HG03457 (cell line): ENCODE measurements at regions not wholly inside any gene's neighbourhood (a gene's known extent, or its start where the extent isn't known, plus 50 kb on each side); places are given as distances from the start of the nearest gene placed in this dataset.

Source experiments
- ATAC-seq: cut with Tn5 transposase; IDR thresholded peaks from one replicate; pipeline ENCODE4 v1.9.1; 2021; ENCODE audit warnings: moderate number of reproducible peaks; ENCODE audit not compliant: unreplicated experiment

DNA sequence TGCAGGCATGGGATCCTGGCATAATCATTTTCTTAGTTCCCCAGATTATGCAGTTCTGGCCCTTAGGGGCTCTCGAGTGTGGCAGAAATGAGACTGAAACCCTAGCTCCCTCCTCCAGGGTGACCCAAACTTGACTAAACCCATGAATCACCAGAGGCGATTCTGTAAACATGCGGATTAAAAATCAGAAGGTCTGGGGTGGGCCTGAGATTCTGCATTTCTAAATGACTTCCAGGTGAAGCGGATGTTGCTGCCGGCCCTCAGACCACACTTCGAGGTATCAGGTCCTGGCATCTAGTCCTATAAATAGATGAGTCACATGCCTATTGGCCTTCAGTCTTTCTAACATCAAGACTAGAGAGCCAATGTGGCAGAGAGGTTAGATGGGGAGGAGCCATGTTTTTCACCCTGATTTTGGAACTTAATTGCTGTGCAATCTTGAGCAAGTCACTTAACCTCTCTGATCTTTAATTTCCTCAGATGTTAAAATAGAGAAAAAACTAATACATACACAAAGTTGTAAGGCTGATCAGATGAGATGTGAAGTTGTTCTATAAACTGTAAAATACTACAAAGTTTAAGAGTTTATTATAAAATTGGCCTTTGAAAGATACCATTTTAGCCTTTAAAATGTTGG, 431.2 kb downstream of the FOXO1 start:
- no peak for ATAC-seq

DNA sequence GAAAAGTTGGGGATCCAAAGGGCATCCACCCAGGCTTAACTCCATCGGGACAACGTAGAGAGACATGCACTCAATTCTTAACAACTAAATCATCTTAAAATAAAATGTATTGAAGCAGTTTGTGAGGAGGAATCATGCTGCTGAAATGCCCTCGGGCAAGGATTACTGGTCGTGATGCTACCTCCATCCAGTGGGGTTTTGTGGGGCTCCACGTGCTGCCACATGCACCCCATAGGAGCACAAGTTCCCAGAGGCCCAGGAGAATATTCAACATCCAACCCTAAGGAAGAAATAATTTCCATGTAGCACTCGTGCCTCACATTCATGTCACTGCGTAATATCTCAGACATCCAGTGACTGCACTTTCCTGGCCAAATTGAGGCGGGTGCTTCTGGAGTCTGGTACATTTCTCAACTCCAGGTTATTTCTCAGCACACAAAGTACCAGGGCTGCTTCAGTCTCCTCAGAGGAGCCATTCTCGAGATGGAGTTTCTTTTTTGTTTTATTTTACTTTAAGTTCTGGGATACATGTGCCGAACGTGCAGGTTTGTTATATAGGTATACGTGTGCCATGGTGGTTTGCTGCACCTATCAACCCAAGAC, 429.8 kb downstream of the FOXO1 start:
- ATAC-seq, result no peak

DNA sequence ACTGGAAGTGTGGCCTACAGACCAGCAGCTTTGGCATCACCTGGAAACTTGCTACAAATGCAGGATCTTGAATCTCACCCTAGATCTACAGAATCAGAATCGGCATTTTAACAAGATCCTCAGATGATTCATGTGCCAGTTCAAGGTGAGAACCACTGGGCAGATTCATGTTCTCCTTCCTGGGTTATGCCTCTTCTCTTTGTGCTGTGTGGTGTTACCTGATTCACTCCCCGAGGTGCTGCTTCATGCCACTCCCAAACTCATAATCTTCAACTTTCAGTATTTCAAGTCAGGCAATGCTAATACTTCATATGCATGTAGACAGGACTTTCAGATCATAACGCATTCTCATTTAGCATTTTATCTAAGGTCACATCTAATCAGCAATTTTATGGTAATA, 427.7 kb downstream of the FOXO1 start:
- ATAC-seq, result no peak

DNA sequence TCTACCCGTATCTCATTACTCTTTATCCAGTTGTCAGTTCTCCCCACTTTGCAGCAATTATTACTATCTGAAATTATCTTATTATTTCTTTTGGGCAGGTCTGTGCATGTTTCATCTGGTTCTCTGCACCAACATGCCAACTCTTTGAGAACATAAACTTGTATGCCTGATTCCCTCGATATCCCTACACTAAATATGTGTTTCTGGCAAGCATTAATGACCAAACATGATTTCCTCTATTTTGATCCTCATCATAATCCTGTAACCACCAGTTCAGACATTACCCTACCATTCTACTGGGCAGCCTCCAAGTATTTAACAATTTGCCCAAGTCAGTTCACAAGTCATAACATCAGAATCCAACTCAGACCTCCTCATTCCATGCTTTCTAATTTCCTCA, 426.1 kb downstream of the FOXO1 start:
- ATAC-seq, result no peak

DNA sequence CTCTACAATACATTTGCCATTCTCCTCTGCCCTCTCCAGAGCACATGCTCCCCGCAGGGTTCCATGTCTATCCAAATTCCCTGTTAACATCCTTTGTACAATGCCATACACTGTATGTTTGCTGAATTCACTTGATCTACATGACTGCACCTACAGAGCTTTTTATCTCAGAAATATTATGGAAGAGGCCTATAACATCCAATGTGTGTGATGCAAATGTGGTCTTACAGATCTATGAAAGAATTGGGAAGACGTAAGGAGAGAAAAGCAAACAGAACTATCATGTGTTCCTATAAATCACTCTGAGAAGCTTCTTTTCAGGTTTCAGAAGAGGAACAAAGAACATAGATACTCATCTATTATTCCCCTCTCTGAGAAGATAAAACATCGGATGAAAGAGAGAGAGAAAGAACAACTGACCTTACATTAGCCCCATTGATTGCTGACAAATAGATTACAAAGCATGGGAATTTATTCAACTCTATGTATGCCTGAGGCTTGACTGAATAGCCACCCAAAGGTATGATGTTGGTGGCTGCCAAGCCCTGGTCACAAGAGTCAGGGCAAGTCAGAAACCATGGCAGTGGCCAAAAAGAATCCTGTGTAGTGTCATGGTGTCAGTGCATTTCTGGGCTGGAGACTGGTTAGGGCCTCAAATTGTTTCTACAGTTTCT, 425.2 kb downstream of the FOXO1 start:
- ATAC-seq, result no peak

DNA sequence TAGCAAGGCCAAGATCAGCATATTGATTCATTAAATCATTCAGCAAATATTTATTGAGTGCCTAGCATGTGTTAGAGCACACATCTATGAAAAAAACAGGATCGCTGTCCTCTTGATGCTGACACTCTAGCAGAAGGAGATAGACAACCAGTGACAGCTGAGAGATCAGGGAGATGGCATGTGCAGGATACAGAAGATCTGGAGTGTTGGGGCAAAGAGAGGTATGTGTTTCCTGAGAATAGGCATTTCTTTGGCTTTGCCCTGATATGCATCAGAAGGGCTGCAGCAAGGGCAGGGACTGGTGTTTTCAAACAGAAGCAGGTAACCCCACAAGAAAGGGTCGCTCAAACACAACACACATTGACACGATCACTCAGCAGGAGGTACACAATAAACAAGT, 423.4 kb downstream of the FOXO1 start:
- no peak for ATAC-seq

DNA sequence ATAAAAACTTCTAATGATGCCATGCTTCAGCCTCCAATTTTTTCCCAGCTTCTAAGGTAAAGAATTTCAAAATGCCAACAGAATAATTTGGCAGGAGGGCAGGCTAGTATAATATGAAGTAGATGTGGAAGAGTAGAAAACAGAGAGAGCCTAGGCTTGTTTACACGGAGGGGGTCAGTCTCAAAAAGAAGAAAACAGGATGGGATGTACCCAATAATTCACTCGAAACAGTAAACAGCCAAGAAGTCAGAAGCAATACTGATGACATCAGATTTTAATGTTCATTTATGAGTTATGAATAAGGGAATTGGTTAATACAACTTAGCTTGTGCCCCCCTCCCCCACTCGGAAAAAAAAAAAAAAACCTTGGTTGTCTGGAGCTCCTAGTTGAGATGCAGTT, 422.5 kb downstream of the FOXO1 start:
- ATAC-seq, result no peak

DNA sequence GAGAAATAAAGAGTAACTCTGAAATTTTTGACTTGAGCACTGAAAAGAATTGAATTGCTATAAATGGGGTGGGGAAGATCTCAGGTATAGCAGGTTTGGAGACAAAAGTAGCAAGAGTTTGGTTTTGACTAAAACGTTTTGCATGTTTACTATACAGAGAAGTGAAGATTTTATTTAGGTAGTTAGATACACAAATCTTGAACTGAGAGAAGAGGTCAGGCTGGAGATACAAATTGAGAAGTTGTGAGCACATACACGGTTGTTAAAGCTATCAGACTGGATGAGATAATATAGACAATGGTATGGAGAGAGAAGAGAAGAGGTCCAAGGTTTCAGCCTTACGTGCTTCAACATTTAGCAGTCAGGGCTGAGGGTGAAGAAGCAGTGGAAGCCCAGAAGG, 420.9 kb downstream of the FOXO1 start:
- ATAC-seq, result no peak

DNA sequence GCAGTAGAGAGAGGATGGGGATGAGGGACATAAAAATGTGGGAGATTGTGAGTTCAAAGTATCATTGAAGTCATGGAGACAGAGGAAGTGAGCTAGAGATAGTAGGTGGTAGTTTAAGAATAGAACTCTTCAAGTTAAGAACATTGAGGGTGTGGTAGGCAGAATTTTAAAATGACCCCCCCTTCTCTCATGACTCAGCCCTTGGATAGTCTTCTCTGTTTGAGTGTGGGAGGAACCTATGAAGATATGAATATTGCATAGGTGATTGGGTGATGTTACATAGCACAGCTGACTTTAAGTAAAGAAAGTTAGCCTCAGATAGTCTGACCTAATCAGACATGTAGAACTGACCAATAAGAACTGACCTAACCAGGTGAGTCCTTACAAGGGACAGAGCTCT, 418.6 kb downstream of the FOXO1 start:
- ATAC-seq, result no peak

DNA sequence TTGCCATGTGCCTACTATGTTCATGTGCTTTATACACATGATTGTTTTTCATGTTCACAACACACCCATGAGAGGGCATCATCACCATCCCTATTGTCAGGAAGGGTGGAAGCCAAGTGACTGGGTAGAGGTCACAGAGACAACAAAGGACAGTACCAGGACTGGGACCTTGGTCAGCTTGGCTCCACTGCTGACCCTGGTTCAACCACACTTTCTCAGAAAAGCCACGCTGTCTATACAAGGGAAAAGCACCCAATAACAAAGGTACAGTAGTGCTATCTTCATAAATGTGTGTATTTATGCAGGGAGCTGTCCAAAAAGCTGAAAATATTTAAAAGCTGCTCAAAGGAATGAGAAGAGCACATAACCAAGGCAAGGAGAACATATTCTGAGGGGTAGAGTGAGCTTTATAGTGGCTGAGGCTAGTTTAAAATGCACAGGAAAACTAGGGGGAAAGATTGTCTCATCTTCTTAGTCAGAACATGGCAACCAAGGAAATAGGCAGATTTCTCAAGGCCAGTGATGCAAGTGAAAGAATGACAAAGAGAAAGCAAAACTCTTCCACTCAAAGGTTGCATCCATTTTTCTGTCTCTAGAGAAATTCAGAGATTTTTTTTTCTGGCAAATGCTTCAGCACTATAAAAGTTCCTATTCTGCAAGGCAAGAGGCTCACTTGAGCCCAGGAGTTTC, 415.0 kb downstream of the FOXO1 start:
- ATAC-seq, result no peak

DNA sequence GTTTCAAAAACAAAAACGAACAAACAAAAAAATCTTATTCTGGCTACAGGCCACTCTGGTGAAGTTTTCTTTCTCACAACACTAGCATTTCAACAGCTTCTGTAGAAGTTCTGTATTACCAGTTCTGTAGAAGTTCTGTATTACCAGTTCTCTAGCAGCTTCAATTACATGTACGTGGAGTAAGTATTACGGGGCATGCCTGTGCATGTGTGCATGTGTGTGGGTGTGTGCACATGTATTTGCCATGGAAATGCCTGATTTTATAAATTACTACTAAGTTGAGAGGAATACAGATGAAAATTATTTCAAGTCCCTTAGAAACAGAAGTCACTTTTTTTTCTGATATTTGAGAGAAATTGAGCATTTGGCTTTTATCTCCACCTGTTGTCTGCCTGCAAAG, 414.2 kb downstream of the FOXO1 start:
- no peak for ATAC-seq

DNA sequence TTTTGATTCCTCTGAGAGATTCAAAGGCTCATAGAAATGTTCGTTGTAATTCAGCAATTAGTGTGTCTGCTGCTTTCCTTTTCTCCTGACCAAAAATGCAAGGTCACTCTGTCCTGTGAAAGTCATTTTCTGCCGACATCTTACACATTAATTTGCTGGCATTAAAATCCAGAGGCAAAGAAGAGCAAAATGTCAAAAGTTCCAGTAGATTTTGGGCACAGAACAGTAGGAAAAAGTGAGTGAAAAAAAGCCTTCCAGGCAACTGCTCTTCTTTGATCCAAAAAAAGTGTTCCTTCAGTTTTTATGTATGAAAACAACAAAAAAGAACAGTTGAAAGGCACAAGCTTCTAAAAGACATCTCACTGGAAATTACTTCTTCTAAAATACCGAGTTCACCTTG, 413.8 kb downstream of the FOXO1 start:
- no peak for ATAC-seq

DNA sequence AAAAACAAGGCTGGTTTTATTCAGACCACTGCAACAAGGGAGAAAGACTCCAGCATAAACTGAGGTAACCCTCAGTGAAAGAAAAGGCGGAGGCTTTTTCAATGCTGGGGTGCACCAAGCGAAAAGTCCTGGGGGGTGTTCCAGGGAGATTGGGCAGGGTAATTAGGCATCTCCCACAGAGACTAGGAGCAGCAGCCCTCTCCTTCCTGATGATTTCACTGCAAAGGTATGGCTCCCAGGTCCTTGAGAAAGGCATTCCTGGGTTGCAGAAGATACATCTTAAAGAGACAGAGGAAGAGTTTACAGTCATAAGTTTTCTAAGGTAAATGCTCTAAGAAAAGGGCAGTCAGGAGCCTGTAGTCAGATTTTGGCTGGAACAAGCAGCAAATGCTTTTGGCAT, 412.0 kb downstream of the FOXO1 start:
- no peak for ATAC-seq

DNA sequence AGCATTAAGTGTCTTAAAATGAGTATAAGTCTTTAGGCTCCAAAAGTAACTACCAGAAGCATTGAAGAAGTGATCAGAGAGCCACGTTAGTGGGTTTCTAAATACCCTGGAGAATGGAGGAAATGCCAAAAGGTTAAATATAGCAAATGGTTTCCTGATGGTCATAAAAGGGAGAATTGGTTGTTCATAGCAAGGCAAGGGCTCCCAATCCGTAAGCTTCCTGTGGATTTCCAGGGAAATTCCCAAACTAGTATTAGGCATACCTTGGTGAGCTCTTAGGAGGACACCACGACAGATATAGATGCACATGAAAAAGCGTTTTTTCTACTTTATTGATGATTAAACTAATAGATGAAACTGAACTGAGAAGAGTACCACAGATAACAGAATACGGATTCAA, 410.9 kb downstream of the FOXO1 start:
- ATAC-seq, result no peak

DNA sequence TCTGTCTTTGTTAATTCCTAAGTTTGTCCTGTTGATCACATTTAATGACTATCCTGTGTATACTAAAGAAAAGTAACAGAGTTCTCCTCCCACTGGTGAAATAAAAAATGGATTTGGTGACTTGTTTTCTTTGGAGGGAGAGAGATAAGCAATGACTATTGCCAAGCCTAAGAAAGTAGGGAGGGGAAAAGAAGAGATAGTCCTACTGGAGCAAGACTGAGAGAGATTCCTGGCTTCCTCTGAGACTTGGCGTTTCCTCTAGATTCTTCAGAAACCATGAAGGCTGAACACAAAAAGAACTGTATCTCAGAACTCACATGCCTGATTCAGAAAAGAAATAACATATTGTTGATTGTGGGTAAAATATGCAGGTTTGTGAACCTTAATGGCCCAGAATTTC, 406.5 kb downstream of the FOXO1 start:
- ATAC-seq, result no peak

DNA sequence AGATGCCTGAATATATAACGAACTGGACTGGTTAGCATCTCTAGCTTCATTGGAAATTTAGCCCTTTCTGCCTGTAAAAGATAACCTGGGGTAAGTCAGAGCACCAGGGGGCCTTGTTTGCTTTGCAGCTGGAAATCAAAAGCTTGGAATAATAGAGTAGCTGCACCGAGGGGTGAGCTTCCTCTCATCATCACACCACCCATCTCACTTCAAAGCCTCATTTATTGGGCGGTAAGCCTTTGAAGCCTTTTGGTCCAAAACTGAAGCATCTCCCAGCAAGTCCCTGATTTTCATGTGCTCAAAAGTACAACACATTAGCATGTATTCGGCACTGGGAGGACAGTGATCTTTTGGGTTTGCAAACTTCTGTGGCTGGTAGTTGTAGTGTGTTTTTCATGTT, 405.1 kb downstream of the FOXO1 start:
- no peak for ATAC-seq

DNA sequence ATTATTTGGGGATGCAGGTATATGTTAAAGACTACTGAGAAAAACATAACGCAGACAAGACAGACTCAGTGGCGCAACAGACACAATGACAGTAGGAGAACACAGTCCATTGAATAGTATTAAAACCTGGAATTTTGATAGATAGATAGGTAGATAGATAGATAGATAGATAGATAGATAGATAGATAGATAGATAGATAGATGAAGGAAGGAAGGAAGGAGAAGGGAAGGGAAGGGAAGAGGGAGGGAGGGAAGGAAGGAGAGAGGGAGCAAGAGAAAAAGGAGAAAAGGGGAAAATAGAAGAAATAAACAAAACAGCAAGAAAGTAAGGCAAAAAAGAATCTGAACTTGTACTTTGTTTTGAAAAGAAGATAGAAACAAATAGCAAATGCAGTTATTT, 404.5 kb downstream of the FOXO1 start:
- no peak for ATAC-seq

DNA sequence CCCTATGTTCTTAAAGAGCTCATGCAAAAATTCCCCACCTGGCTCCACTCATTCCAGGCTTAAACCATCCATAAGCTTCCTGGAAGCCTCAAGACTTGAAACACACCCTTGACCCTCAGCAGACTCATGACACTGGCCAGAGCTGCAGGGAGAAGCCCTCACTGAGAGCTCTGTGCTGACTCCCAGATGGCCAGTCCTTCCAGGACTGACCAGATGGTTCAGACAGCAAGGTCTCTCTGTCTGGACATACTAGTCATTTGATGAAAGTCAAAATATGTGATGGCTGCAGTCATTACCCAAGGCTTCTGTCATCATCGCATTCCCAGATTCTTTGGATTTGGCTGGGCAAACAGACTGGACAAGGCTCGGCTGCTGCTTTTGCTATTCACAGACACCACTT, 397.4 kb downstream of the FOXO1 start:
- ATAC-seq, result no peak

DNA sequence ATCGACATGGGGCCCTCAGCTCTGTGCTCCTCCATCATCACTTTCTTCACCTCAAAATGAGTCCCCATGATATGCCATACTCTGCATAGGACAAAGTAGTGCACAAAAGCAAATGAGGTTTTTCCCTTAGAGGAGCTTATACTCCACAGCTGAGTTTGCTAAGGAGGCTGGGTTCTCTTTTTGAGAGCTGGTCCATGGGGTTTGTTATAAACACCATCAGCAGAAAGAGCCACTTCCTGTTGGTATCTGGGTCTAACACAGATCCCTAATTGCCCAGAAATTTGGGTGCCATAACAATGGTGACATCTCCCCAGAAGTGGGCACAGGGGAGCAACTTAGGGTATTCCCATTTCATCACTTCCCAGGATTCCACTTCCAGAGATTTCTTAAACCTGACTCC, 395.7 kb downstream of the FOXO1 start:
- no peak for ATAC-seq

DNA sequence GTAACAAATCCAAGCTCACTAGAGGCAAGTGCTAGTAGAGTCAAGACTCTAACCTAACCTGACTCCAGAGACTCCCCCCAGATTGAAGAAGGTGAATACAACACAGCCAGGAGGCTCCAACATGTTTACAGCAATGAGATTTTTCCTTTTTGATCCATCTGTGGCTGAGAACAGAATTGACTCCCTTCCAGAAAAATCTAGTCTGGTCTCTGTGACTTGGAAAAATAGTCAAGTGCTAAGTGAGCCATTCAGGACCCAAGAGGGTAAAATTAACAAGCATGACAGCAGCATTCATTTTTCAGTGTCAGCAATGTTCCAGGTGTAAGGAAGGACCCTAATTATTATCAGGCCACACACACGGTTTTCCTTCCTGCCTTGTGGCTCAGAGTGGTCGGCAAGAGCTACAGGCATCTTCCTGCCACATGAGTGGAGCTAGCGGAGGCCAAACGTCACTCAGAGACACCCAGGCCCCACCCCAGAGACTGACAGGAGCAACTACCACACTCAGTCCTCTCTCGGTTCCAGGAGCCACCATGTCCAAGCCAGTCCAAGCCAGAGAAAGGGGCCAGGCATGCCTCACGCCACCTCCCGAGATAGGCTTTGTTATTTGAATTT, 395.1 kb downstream of the FOXO1 start:
- ATAC-seq, result no peak

DNA sequence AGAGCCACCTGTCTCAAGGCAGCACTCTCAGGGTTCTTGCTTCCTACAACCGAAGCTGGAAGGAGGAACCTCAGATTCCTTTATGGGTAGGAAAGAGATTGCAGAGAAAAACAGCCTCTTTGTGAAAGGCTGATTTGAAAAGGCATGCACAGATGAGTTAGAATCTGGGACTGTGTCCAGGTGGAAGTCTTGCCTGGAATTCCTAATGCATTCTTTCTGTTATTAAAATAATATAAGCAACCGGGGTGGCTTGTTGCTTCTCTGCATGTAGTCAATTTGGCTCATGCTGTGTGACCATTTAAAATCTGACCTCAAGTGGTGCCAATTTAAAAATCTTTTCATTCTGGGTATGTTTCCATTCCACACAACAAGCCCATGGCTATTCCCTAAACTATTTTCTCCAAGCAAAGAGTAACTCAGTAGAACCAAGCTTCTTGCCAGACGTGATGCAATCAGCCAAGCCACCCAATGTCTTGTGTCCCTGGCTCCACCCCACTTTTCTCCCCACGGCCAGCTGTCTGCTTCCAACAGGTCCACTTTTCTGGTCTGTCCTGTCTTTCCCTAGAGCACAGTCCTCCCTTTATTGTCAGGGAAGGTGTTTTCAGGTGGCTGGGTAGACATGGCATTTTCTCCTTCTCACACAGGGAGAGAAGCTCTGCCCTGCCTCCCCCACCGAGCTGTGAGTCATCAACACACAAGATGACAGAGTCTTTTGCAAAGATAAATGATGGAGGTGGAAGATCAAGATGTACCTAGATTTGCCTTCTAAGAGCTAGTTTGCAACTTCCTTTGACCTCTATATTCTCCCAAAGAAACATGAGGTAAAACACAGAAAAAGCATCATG, 394.3 kb downstream of the FOXO1 start:
- no peak for ATAC-seq
